ENCODE measurements at regions not wholly inside any gene's neighbourhood (a gene's known extent, or its start where the extent isn't known, plus 50 kb on each side); places are given as distances from the start of the nearest gene placed in this dataset.

- no peak for TF ChIP-seq CTCF (tag by site-specific recombination; IDR thresholded peaks at IDR 0.05)
- no peak for TF ChIP-seq ZNF423 (tag by site-specific recombination; IDR thresholded peaks at IDR 0.05)
- TF ChIP-seq YY2 (tag by site-specific recombination; IDR thresholded peaks at IDR 0.05), result no peak
- TF ChIP-seq ZNF394 (tag by site-specific recombination; IDR thresholded peaks at IDR 0.05; ENCODE audit: borderline replicate concordance), result no peak
- TF ChIP-seq MYNN (tag by site-specific recombination; IDR thresholded peaks at IDR 0.05; ENCODE audit: borderline replicate concordance), result no peak
- no peak for TF ChIP-seq ZNF19 (tag by site-specific recombination; IDR thresholded peaks at IDR 0.05; ENCODE audit: low read depth)
- no peak for TF ChIP-seq ZNF175 (tag by site-specific recombination; IDR thresholded peaks at IDR 0.05)
- no peak for TF ChIP-seq ZNF580 (tag by site-specific recombination; IDR thresholded peaks at IDR 0.05)
- TF ChIP-seq ELK4 (IDR thresholded peaks at IDR 0.05; ENCODE audit: borderline replicate concordance, low read depth, low read length), result no peak
- TF ChIP-seq KLF10 (tag by site-specific recombination; IDR thresholded peaks at IDR 0.05), result no peak
- TF ChIP-seq PATZ1 (tag by site-specific recombination; IDR thresholded peaks at IDR 0.05), result no peak
- TF ChIP-seq YY1 (tag by site-specific recombination; IDR thresholded peaks at IDR 0.05), result no peak
- TF ChIP-seq IKZF3 (tag by site-specific recombination; IDR thresholded peaks at IDR 0.05), result no peak
These were observed 160.0 kb upstream of the E2F7 start for GRCh38 chr12:77225373-77225772.

All from HEK293 (cell line).